Ramos (cell line): ENCODE measurements at regions not wholly inside any gene's neighbourhood (a gene's known extent, or its start where the extent isn't known, plus 50 kb on each side); places are given as distances from the start of the nearest gene placed in this dataset.

Source experiments
- in situ Hi-C: fragments of 300-500 bp; cut with MboI; formaldehyde crosslinking; loops from one replicate; pipeline ENCODE4 v1.14.3; 2022; ENCODE audit warnings: low sequenced_read_pairs; ENCODE audit not compliant: unreplicated experiment

- in situ Hi-C loops = no loop called here
Observed at GRCh38 chr13:82751206-82751605, 1131.1 kb downstream of the SLITRK1 start.

GRCh38 chr13:82749551-82749950 is 1132.7 kb downstream of the SLITRK1 start:
- in situ Hi-C loops = no loop called here

GRCh38 chr13:82747958-82748357 is 1134.3 kb downstream of the SLITRK1 start:
- in situ Hi-C loops = no loop called here

- in situ Hi-C loops = no loop called here
Observed at GRCh38 chr13:82747291-82747690, 1135.0 kb downstream of the SLITRK1 start.

GRCh38 chr13:82740442-82740841 is 1141.8 kb downstream of the SLITRK1 start:
- in situ Hi-C loops = no loop called here

GRCh38 chr13:82739881-82740280 is 1142.4 kb downstream of the SLITRK1 start:
- in situ Hi-C loops = no loop called here

- in situ Hi-C loops = no loop called here
Observed at GRCh38 chr13:82729401-82729800, 1152.9 kb downstream of the SLITRK1 start.

GRCh38 chr13:82720986-82721385 is 1161.3 kb downstream of the SLITRK1 start:
- in situ Hi-C loops = no loop called here

GRCh38 chr13:82719987-82720386 is 1162.3 kb downstream of the SLITRK1 start:
- in situ Hi-C loops = no loop called here

- in situ Hi-C loops = no loop called here
Observed at GRCh38 chr13:82717249-82717648, 1165.0 kb downstream of the SLITRK1 start.

GRCh38 chr13:82713687-82714405 is 1168.4 kb downstream of the SLITRK1 start:
- in situ Hi-C loops = no loop called here

- in situ Hi-C loops = no loop called here
Observed at GRCh38 chr13:82702513-82702912, 1179.8 kb downstream of the SLITRK1 start.

GRCh38 chr13:82701020-82701419 is 1181.3 kb downstream of the SLITRK1 start:
- in situ Hi-C loops = no loop called here

- in situ Hi-C loops = no loop called here
Observed at GRCh38 chr13:82698941-82699340, 1183.3 kb downstream of the SLITRK1 start.

- in situ Hi-C loops = no loop called here
Observed at GRCh38 chr13:82698383-82698782, 1183.9 kb downstream of the SLITRK1 start.

GRCh38 chr13:82693607-82694006 is 1188.7 kb downstream of the SLITRK1 start:
- in situ Hi-C loops = no loop called here

- in situ Hi-C loops = no loop called here
Observed at GRCh38 chr13:82688400-82688994, 1193.8 kb downstream of the SLITRK1 start.

GRCh38 chr13:82687884-82688283 is 1194.4 kb downstream of the SLITRK1 start:
- in situ Hi-C loops = no loop called here

GRCh38 chr13:82681535-82681934 is 1200.7 kb downstream of the SLITRK1 start:
- in situ Hi-C loops = no loop called here

GRCh38 chr13:82678052-82678451 is 1204.2 kb downstream of the SLITRK1 start:
- in situ Hi-C loops = no loop called here

GRCh38 chr13:82675024-82675423 is 1207.2 kb downstream of the SLITRK1 start:
- in situ Hi-C loops = no loop called here

- in situ Hi-C loops = no loop called here
Observed at GRCh38 chr13:82674546-82674945, 1207.7 kb downstream of the SLITRK1 start.
